NB4 (cell line): ENCODE measurements at regions not wholly inside any gene's neighbourhood (a gene's known extent, or its start where the extent isn't known, plus 50 kb on each side); places are given as distances from the start of the nearest gene placed in this dataset.

ENCODE experiments used
- POLR2A ChIP-seq: IDR thresholded peaks from 2 replicates; pipeline ENCODE4 v1.6.1; 2011; ENCODE audit warnings: mild to moderate bottlenecking; ENCODE audit not compliant: insufficient read length; ENCODE audit errors: extremely low read depth
- TF ChIP-seq, protein P1 (sequence below): IDR thresholded peaks from one replicate; pipeline ENCODE4 v1.5.1; 2012; ENCODE audit warnings: low read depth, low read length

DNA sequence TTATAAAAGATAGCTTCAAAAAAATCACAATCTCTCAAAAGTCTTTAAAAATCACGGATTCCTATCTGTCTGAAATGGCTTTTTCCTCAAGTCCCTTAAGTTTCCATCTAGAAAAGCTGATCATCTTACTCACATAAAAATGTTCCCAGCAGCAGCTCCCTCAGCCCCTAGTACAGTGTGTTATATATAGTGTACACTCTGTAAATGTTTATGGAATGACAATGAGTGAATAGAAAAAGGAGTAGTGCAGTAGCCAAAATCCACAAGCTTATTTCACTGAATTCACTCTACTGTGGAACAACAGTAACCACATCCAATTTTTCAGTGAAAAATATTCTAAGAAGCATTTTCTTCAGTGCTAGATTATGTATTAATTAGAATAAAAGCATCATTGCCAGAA lies 609.4 kb downstream of the DTWD2 start:
- no peak for TF ChIP-seq POLR2A
- TF ChIP-seq, protein P1, sequence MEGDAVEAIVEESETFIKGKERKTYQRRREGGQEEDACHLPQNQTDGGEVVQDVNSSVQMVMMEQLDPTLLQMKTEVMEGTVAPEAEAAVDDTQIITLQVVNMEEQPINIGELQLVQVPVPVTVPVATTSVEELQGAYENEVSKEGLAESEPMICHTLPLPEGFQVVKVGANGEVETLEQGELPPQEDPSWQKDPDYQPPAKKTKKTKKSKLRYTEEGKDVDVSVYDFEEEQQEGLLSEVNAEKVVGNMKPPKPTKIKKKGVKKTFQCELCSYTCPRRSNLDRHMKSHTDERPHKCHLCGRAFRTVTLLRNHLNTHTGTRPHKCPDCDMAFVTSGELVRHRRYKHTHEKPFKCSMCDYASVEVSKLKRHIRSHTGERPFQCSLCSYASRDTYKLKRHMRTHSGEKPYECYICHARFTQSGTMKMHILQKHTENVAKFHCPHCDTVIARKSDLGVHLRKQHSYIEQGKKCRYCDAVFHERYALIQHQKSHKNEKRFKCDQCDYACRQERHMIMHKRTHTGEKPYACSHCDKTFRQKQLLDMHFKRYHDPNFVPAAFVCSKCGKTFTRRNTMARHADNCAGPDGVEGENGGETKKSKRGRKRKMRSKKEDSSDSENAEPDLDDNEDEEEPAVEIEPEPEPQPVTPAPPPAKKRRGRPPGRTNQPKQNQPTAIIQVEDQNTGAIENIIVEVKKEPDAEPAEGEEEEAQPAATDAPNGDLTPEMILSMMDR, result no peak
